ENCODE measurements at regions not wholly inside any gene's neighbourhood (a gene's known extent, or its start where the extent isn't known, plus 50 kb on each side); places are given as distances from the start of the nearest gene placed in this dataset.
"Not testable (repeated sequence)": the region's sequence is repeated elsewhere in the genome, so short reads cannot be mapped to it uniquely, and the experiment has no call there.

GRCh38 chr2:183935005-183935404 lies 663.3 kb upstream of the ZNF804A start:
- no peak for DNase-seq

GRCh38 chr2:183937220-183937619 lies 661.1 kb upstream of the ZNF804A start:
- no peak for DNase-seq

- DNase-seq: no peak
Measured at GRCh38 chr2:183946193-183946592, 652.1 kb upstream of the ZNF804A start.

- DNase-seq: no peak
Measured at GRCh38 chr2:183948861-183949260, 649.5 kb upstream of the ZNF804A start.

- DNase-seq: peak in 1 of 14 donors; percentile 15
Measured at GRCh38 chr2:183950673-183951072, 647.7 kb upstream of the ZNF804A start.

- no peak for DNase-seq
Measured at GRCh38 chr2:183951630-183952029, 646.7 kb upstream of the ZNF804A start.

GRCh38 chr2:183952741-183953140 lies 645.6 kb upstream of the ZNF804A start:
- DNase-seq: no peak

- no peak for DNase-seq
Measured at GRCh38 chr2:183963609-183964008, 634.7 kb upstream of the ZNF804A start.

GRCh38 chr2:183964565-183964964 lies 633.8 kb upstream of the ZNF804A start:
- DNase-seq: no peak

- DNase-seq: no peak
Measured at GRCh38 chr2:183967756-183968155, 630.6 kb upstream of the ZNF804A start.

GRCh38 chr2:183975676-183976075 lies 622.7 kb upstream of the ZNF804A start:
- DNase-seq: not testable (repeated sequence)

- DNase-seq: no peak
Measured at GRCh38 chr2:183984871-183985270, 613.5 kb upstream of the ZNF804A start.

- no peak for DNase-seq
Measured at GRCh38 chr2:183991968-183992367, 606.4 kb upstream of the ZNF804A start.

- DNase-seq: no peak
Measured at GRCh38 chr2:183993052-183993451, 605.3 kb upstream of the ZNF804A start.

GRCh38 chr2:183995632-183996031 lies 602.7 kb upstream of the ZNF804A start:
- peak in 1 of 14 donors; percentile 27 for DNase-seq

- DNase-seq: peak in 2 of 14 donors; percentile 4 to 94
Measured at GRCh38 chr2:183996825-183997793, 601.2 kb upstream of the ZNF804A start.

GRCh38 chr2:183998041-183998796 lies 600.1 kb upstream of the ZNF804A start:
- peak in 1 of 14 donors; percentile 10 for DNase-seq

GRCh38 chr2:183998797-183999190 lies 599.5 kb upstream of the ZNF804A start:
- DNase-seq: no peak

- DNase-seq: peak in 1 of 14 donors; percentile 19
Measured at GRCh38 chr2:184004289-184004947, 593.9 kb upstream of the ZNF804A start.

GRCh38 chr2:184004948-184005672 lies 593.2 kb upstream of the ZNF804A start:
- DNase-seq: peak in 1 of 14 donors; percentile 82

- no peak for DNase-seq
Measured at GRCh38 chr2:184006998-184007397, 591.3 kb upstream of the ZNF804A start.

GRCh38 chr2:184026961-184027360 lies 571.4 kb upstream of the ZNF804A start:
- DNase-seq: no peak
